Mucosa of stomach (tissue), 1 donor: ENCODE measurements at regions not wholly inside any gene's neighbourhood (a gene's known extent, or its start where the extent isn't known, plus 50 kb on each side); places are given as distances from the start of the nearest gene placed in this dataset.
"Not testable (repeated sequence)": the region's sequence is repeated elsewhere in the genome, so short reads cannot be mapped to it uniquely, and the experiment has no call there.

ENCODE experiments used
- H3K27me3 ChIP-seq: one replicate; pipeline ENCODE4 v1.7.0; 2013; ENCODE audit warnings: mild to moderate bottlenecking, low read length; ENCODE audit not compliant: control insufficient read depth, insufficient read depth
- H3K36me3 ChIP-seq: one replicate; pipeline ENCODE4 v1.7.0; 2013; ENCODE audit warnings: low read length; ENCODE audit not compliant: control insufficient read depth, insufficient read depth
- H3K4me1 ChIP-seq: one replicate; pipeline ENCODE4 v1.7.0; 2013; ENCODE audit warnings: mild to moderate bottlenecking, low read length; ENCODE audit not compliant: control insufficient read depth, insufficient read depth
- H3K4me3 ChIP-seq: one replicate; pipeline ENCODE4 v1.7.0; 2013; ENCODE audit warnings: low read length
- H3K9ac ChIP-seq: one replicate; pipeline ENCODE4 v1.7.0; 2013; ENCODE audit warnings: mild to moderate bottlenecking, low read length, moderate library complexity
- H3K9me3 ChIP-seq: one replicate; pipeline ENCODE4 v1.7.0; 2013; ENCODE audit warnings: mild to moderate bottlenecking, low read length, moderate library complexity; ENCODE audit not compliant: control insufficient read depth
- donor health status: Pancreatic carcinoma.

GRCh38 chr7:156344595-156344994, 296.0 kb upstream of the RNF32 start:
- H3K9ac ChIP-seq = no peak overlapping the region
- H3K9me3 ChIP-seq = no peaks in the 10 kb centered on the region
- no peaks in the 10 kb centered on the region for H3K27me3 ChIP-seq
- H3K4me3 ChIP-seq = no peak overlapping the region
- H3K36me3 ChIP-seq = no peaks in the 10 kb centered on the region
- H3K4me1 ChIP-seq = no peaks in the 10 kb centered on the region

DNA sequence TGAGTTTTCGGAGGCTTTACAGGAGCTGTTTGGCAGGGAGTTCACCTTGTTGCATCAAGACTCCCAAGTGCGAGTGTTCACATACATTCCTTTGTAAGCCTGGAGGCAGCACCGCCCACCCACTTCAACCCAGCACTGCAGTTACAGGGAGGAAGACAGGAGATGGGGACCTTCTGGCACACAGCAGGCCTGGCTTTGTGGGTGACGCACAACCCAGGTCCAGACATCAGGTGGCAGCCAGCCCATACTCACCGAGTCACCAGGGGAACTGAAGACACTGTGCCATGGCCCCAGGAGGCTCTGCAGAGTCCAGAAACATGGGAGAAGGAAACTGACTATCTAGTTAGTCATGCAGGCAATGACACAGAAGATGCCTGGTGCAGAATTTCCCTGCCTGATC, 305.9 kb upstream of the RNF32 start:
- no peaks in the 10 kb centered on the region for H3K36me3 ChIP-seq

DNA sequence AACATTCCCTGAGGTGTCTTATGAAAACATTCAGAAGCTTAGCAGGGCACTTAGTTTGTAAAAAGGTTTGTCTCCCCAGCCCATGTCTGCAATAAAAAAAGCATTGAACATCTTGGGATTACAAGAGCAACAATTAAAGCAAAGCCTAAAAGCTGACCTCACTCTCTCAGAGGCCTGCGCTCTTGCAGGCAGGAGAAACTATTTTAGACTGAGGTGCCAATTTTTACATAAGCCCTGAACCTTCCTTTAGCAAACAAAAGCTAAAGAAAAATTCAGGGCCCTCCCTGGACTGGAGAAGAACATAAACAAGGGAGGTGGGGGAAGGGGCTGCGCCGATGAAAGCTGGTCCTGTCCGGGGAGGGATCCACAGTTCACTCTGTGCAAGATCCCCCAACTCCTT, 312.7 kb upstream of the RNF32 start:
- Histone ChIP-seq H3K9ac (no peak overlapping the region), H3K36me3 (no peaks in the 10 kb centered on the region), H3K4me1 (peaks cover 4% of the 10 kb centered on the region), H3K27me3 (no peaks in the 10 kb centered on the region), H3K9me3 (no peaks in the 10 kb centered on the region), H3K4me3 (no peak overlapping the region)

More for the DNA sequence above, 305.9 kb upstream of the RNF32 start:
- H3K27me3 ChIP-seq = no peaks in the 10 kb centered on the region
- H3K9ac ChIP-seq = no peak overlapping the region
- H3K4me1 ChIP-seq = no peaks in the 10 kb centered on the region
- H3K9me3 ChIP-seq = no peaks in the 10 kb centered on the region
- no peak overlapping the region for H3K4me3 ChIP-seq

DNA sequence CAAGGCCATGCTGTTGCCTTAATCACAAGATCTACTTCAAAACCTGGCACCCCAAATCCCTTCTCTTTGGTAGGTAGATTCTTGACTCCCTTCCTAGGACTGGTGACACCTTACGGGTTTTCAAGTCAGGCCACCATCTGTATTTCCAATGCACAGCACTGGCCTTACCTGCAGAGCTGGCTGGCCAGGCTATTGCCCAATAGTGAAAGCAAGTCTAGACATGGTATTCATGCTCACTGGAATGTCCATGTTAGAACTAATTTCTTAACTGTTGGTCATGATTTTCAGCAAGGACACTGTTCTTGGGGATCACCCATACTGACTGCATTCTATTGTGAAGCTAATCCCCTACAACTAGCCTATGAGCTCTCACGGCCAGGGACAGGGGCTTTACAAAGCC, 313.1 kb upstream of the RNF32 start:
- Histone ChIP-seq H3K36me3 (no peaks in the 10 kb centered on the region), H3K4me1 (peaks cover 4% of the 10 kb centered on the region), H3K27me3 (no peaks in the 10 kb centered on the region), H3K9me3 (no peaks in the 10 kb centered on the region), H3K4me3 (no peak overlapping the region), H3K9ac (no peak overlapping the region)

DNA sequence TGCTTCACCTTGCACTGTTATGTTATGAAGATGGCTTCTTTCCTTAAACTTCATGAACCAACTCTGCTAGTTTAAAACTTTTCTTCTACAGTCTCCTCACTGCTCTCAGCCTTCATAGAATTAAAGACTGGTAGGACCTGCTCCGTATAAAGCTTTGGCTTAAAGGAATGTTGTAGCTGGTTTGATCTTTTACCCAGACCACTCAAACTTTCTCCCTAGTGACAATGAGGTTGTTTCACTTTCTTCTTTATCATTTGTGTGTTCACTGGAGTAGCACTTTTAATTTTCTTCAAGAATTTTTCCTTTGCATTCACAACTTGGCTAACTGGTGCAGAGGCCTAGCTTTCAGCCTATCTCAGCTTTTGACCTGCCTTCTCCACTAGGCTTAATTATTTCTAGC, 316.4 kb upstream of the RNF32 start:
- Histone ChIP-seq H3K27me3 (no peaks in the 10 kb centered on the region), H3K9me3 (no peaks in the 10 kb centered on the region), H3K4me3 (no peak overlapping the region), H3K9ac (no peak overlapping the region), H3K4me1 (peaks cover 4% of the 10 kb centered on the region), H3K36me3 (no peaks in the 10 kb centered on the region)

- H3K4me1 ChIP-seq, H3K9me3 ChIP-seq, H3K9ac ChIP-seq, H3K36me3 ChIP-seq, H3K4me3 ChIP-seq, H3K27me3 ChIP-seq: not testable (repeated sequence)
Observed at GRCh38 chr7:156321430-156321829, 319.1 kb upstream of the RNF32 start.

GRCh38 chr7:156318926-156319325, 321.6 kb upstream of the RNF32 start:
- H3K27me3 ChIP-seq = no peaks in the 10 kb centered on the region
- no peaks in the 10 kb centered on the region for H3K36me3 ChIP-seq
- H3K4me1 ChIP-seq = no peaks in the 10 kb centered on the region
- no peak overlapping the region for H3K9ac ChIP-seq
- H3K9me3 ChIP-seq = no peaks in the 10 kb centered on the region
- no peak overlapping the region for H3K4me3 ChIP-seq

DNA sequence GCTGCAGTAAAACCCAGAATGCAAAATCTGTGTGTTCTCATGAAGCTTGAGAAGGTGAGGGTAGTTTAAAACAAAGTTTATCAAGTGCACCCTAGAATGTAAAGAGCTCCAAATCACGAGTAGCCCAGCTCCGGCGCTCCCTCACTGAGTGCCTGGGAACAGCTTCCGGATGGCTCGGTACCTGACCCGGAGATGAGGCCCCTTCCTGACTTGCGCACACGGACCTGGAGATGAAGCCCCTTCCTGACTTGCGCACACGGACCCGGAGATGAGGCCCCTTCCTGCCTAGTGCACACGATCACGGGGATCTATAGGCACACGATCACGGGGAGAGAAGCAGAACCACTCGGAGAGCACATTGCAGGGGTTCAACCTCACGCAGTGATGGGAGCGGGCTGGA, 322.1 kb upstream of the RNF32 start:
- Histone ChIP-seq H3K4me1 (no peaks in the 10 kb centered on the region), H3K9ac (no peak overlapping the region), H3K4me3 (no peak overlapping the region), H3K36me3 (no peaks in the 10 kb centered on the region), H3K27me3 (no peaks in the 10 kb centered on the region), H3K9me3 (no peaks in the 10 kb centered on the region)

- H3K9me3 ChIP-seq = no peaks in the 10 kb centered on the region
- H3K4me1 ChIP-seq = no peaks in the 10 kb centered on the region
- H3K9ac ChIP-seq = no peak overlapping the region
- H3K4me3 ChIP-seq = no peak overlapping the region
- peaks cover 5% of the 10 kb centered on the region for H3K27me3 ChIP-seq
- H3K36me3 ChIP-seq = no peaks in the 10 kb centered on the region
Observed at GRCh38 chr7:156309016-156309620, 331.5 kb upstream of the RNF32 start.

- H3K36me3 ChIP-seq = no peaks in the 10 kb centered on the region
- H3K4me3 ChIP-seq = no peak overlapping the region
- no peaks in the 10 kb centered on the region for H3K4me1 ChIP-seq
- no peaks in the 10 kb centered on the region for H3K9me3 ChIP-seq
- H3K9ac ChIP-seq = no peak overlapping the region
- peaks cover 5% of the 10 kb centered on the region for H3K27me3 ChIP-seq
Observed at GRCh38 chr7:156307193-156307592, 333.4 kb upstream of the RNF32 start.

GRCh38 chr7:156305351-156305750, 335.2 kb upstream of the RNF32 start:
- H3K36me3 ChIP-seq = no peaks in the 10 kb centered on the region
- no peaks in the 10 kb centered on the region for H3K4me1 ChIP-seq
- no peak overlapping the region for H3K9ac ChIP-seq
- peaks cover 5% of the 10 kb centered on the region for H3K27me3 ChIP-seq
- H3K4me3 ChIP-seq = no peak overlapping the region
- H3K9me3 ChIP-seq = no peaks in the 10 kb centered on the region

- H3K9ac ChIP-seq = no peak overlapping the region
Observed at GRCh38 chr7:156282816-156283215, 357.8 kb upstream of the RNF32 start.

GRCh38 chr7:156279635-156280034, 360.9 kb upstream of the RNF32 start:
- H3K4me1 ChIP-seq = no peaks in the 10 kb centered on the region
- H3K27me3 ChIP-seq = no peaks in the 10 kb centered on the region
- no peaks in the 10 kb centered on the region for H3K9me3 ChIP-seq
- no peaks in the 10 kb centered on the region for H3K36me3 ChIP-seq
- no peak overlapping the region for H3K9ac ChIP-seq
- H3K4me3 ChIP-seq = no peak overlapping the region

More at GRCh38 chr7:156282816-156283215, 357.8 kb upstream of the RNF32 start:
- Histone ChIP-seq H3K4me3 (no peak overlapping the region), H3K36me3 (no peaks in the 10 kb centered on the region), H3K27me3 (no peaks in the 10 kb centered on the region), H3K4me1 (no peaks in the 10 kb centered on the region), H3K9me3 (no peaks in the 10 kb centered on the region)
